Body of pancreas (tissue), 4 donors: ENCODE measurements at regions not wholly inside any gene's neighbourhood (a gene's known extent, or its start where the extent isn't known, plus 50 kb on each side); places are given as distances from the start of the nearest gene placed in this dataset.

Experiments
- POLR2A ChIP-seq, 3 donors: fragments of 450-650 bp; IDR thresholded peaks; one replicate each; pipeline ENCODE4 v1.6.1; 2016; ENCODE audit warnings: antibody characterized with exemption in 3 of 3, mild to moderate bottlenecking in 2 of 3
- TF ChIP-seq, protein P1 (sequence below), 7 experiments: fragments of 450-650 bp in 4 of 7; fragments of 200-600 bp in 3 of 7; sonication (generic) in 3 of 7; IDR thresholded peaks; one replicate each; pipeline ENCODE4 v1.5.1; 2016 to 2019; ENCODE audit warnings: antibody characterized with exemption in 7 of 7

DNA sequence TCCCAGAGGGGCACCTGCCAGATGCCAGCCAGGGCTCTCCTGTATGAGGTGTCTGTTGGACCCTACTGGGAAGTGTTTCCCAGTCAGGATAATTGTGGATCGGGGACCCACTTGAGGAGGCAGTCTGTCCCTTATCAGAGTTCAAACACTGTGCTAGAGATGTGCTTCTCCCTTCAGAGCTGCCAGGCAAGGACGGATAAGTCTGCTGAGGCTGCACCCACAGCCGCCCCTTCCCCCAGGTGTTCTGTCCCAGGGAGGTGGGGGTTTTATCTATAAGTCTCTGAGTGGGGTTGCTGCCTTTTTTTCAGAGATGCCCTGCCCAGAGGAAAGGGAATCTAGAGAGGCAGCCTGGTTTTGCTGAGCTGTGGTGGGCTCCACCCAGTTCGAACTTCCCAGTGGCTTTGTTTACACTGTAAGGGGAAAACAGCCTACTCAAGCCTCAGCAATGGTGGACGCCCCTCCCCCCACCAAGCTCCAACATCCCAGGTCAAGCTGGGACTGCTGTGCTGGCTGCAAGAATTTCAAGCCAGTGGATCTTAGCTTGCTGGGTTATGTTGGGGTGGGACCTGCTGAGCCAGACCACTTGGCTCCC lies 324.0 kb upstream of the SETBP1 start:
- TF ChIP-seq POLR2A (IDR thresholded peaks at IDR 0.05), result no peak
- TF ChIP-seq, protein P1, sequence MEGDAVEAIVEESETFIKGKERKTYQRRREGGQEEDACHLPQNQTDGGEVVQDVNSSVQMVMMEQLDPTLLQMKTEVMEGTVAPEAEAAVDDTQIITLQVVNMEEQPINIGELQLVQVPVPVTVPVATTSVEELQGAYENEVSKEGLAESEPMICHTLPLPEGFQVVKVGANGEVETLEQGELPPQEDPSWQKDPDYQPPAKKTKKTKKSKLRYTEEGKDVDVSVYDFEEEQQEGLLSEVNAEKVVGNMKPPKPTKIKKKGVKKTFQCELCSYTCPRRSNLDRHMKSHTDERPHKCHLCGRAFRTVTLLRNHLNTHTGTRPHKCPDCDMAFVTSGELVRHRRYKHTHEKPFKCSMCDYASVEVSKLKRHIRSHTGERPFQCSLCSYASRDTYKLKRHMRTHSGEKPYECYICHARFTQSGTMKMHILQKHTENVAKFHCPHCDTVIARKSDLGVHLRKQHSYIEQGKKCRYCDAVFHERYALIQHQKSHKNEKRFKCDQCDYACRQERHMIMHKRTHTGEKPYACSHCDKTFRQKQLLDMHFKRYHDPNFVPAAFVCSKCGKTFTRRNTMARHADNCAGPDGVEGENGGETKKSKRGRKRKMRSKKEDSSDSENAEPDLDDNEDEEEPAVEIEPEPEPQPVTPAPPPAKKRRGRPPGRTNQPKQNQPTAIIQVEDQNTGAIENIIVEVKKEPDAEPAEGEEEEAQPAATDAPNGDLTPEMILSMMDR (IDR thresholded peaks at IDR 0.05), result no peak
